ENCODE measurements at regions not wholly inside any gene's neighbourhood (a gene's known extent, or its start where the extent isn't known, plus 50 kb on each side); places are given as distances from the start of the nearest gene placed in this dataset.

DNA sequence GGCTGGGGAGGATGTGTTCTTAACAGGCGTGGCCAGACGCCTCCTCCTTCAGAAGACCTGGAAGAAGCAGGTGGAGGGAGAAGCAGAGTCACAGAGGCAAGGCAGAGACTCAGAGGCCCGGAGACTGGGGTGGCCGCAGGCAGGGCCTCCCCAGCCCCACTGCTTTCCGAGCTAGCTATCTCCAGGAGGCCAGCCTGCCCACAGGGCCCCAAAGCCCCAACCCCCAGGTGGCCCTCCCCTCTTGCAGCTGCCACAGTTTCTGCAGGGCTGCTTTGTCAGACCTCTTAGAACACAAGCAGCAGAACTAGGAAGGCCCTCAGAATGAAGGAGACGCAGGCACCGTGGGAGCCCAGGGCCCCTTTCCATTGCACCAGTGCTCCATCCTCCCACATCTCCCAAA, 69.0 kb upstream of the MLN start:
- TF ChIP-seq, protein P1, sequence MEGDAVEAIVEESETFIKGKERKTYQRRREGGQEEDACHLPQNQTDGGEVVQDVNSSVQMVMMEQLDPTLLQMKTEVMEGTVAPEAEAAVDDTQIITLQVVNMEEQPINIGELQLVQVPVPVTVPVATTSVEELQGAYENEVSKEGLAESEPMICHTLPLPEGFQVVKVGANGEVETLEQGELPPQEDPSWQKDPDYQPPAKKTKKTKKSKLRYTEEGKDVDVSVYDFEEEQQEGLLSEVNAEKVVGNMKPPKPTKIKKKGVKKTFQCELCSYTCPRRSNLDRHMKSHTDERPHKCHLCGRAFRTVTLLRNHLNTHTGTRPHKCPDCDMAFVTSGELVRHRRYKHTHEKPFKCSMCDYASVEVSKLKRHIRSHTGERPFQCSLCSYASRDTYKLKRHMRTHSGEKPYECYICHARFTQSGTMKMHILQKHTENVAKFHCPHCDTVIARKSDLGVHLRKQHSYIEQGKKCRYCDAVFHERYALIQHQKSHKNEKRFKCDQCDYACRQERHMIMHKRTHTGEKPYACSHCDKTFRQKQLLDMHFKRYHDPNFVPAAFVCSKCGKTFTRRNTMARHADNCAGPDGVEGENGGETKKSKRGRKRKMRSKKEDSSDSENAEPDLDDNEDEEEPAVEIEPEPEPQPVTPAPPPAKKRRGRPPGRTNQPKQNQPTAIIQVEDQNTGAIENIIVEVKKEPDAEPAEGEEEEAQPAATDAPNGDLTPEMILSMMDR (IDR thresholded peaks at IDR 0.05) = no peak

DNA sequence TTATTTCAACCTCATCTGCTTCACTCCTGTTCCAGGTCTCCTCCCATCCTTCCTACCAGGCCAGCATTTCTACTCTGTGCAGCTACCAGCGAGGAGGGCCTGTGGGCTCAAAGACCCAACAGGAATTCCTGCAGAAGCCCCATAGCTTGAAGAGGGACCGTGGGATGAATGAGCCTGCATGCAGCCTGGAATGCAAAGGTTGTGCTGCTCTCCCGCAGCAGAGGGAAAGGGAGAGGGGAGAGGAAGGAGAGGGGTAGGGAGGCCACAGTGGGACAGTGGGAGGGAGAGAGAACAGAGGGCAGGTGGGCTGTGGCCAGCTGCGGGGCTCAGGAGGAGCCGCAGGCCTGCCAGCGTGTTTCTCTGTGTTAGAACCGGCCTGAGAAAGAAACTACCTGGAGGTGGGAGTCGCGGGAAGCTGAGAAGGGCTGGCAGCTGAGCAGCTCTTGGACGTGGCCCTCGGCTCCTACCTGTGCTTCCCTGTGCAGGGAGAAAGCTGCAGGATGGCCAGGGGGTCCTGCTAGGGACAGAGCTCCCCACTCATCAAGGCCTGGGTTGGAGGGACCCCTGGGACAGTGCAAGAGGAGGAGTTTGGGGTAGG, 66.1 kb upstream of the MLN start:
- H3K27ac ChIP-seq = no peak overlapping the region
- DNase-seq (peak in 1 of 4 donors; percentile 49), ATAC-seq (no peak)
- H3K4me1 ChIP-seq = no peaks in the 10 kb centered on the region
- no peak overlapping the region for H3K4me3 ChIP-seq
- no peaks in the 10 kb centered on the region for H3K9me3 ChIP-seq
- TF ChIP-seq, protein P1 (IDR thresholded peaks at IDR 0.05) = no peak
- H3K36me3 ChIP-seq = no peaks in the 10 kb centered on the region
- intact Hi-C loops (cut with DNase I) = no loop called here
- H3K27me3 ChIP-seq = no peaks in the 10 kb centered on the region

More for the DNA sequence above, 69.0 kb upstream of the MLN start:
- intact Hi-C loops (cut with DNase I) = no loop called here
- Histone ChIP-seq H3K27me3 (no peaks in the 10 kb centered on the region), H3K36me3 (no peaks in the 10 kb centered on the region), H3K9me3 (no peaks in the 10 kb centered on the region), H3K4me3 (no peak overlapping the region), H3K27ac (no peak overlapping the region), H3K4me1 (no peaks in the 10 kb centered on the region)
- ATAC-seq (no peak), DNase-seq (peak in 1 of 4 donors; percentile 51)

DNA sequence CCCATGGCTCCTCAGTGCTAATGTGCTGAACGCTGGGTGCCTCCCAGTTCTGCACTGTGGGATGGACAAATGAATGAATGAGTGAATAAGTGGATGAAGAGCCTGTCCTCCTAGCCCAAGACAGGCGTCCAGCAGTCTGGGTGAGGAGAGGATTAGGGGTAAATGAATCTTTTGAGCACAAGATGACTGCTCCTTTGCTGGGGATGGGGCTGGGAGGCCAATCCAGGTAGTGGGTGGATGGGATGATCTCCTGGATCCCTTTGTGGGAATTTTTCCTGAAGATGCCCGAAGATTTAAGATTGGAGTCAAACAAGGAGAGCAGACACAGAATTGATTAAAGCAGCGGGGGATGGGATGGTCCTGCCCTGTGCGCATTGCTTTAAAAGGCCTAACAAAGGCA, 65.3 kb upstream of the MLN start:
- no peak for ATAC-seq
- TF ChIP-seq, protein P1 (IDR thresholded peaks at IDR 0.05) = no peak
- Histone ChIP-seq H3K27ac (no peak overlapping the region), H3K27me3 (no peaks in the 10 kb centered on the region), H3K9me3 (no peaks in the 10 kb centered on the region), H3K4me3 (no peak overlapping the region), H3K36me3 (no peaks in the 10 kb centered on the region), H3K4me1 (no peaks in the 10 kb centered on the region)
- no peak for DNase-seq
- intact Hi-C loops (cut with DNase I) = no loop called here

DNA sequence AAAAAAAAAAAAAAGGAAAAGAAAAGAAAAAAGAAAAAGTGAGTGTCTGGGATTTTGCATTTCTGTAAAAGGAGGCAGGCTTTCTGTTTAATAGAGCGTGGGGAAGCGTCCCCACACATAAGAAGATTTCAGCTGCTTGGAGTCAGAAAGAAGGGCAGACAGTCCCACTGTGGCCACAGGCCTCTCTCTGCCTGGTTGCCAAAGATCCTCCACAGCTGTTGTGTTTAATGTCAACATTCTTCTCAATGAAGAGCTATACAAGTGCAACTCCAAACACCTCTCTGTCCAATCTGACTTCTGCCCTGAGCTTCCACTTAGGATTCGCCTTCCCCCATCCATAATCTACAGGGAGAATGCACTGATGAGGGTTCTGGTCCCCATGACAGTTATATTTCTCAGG, 64.3 kb upstream of the MLN start:
- Histone ChIP-seq H3K27ac (no peak overlapping the region), H3K4me1 (no peaks in the 10 kb centered on the region), H3K36me3 (no peaks in the 10 kb centered on the region), H3K9me3 (no peaks in the 10 kb centered on the region), H3K4me3 (no peak overlapping the region), H3K27me3 (no peaks in the 10 kb centered on the region)
- intact Hi-C loops (cut with DNase I) = no loop called here
- TF ChIP-seq, protein P1 (IDR thresholded peaks at IDR 0.05) = no peak
- DNase-seq (peak in 1 of 4 donors; percentile 50), ATAC-seq (peak; percentile 50)

DNA sequence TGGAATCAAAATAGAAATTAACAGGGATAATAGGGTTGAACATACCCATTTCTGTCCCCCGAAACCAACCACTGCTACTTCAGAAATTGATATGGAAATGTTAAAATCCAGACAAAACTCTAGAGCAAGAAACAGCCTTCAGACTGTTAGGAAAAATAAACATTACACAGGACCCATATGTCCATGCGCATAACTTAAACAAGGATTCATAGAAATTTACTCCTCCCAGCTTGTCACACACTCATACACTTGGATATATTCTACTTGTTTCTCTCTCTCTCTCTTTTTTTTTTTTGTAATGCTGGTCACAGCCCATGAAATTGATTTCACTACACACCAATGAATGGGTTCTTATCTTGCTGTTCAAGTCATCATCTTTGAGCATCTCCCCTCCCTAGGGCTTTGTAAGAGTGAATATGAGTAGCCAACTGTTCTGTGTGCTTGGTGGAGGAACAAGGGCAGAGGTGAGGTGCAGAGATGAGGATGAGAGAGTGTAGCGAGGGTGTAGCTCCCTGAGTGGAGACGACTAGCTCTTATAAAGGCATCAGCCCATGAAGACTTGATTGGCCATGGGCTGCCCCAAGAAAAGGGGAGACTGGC, 61.8 kb upstream of the MLN start:
- DNase-seq (no peak), ATAC-seq (no peak)
- intact Hi-C loops (cut with DNase I) = no loop called here
- Histone ChIP-seq H3K36me3 (no peaks in the 10 kb centered on the region), H3K4me1 (peaks cover 0 to 5% of the 10 kb centered on the region in 2 donors), H3K9me3 (no peaks in the 10 kb centered on the region), H3K27me3 (peaks cover 0 to 9% of the 10 kb centered on the region in 2 donors), H3K27ac (no peak overlapping the region), H3K4me3 (no peak overlapping the region)
- TF ChIP-seq, protein P1 (IDR thresholded peaks at IDR 0.05) = no peak

Data from left lung (tissue), 4 donors.